ENCODE measurements at regions not wholly inside any gene's neighbourhood (a gene's known extent, or its start where the extent isn't known, plus 50 kb on each side); places are given as distances from the start of the nearest gene placed in this dataset.

- TF ChIP-seq, protein P1, sequence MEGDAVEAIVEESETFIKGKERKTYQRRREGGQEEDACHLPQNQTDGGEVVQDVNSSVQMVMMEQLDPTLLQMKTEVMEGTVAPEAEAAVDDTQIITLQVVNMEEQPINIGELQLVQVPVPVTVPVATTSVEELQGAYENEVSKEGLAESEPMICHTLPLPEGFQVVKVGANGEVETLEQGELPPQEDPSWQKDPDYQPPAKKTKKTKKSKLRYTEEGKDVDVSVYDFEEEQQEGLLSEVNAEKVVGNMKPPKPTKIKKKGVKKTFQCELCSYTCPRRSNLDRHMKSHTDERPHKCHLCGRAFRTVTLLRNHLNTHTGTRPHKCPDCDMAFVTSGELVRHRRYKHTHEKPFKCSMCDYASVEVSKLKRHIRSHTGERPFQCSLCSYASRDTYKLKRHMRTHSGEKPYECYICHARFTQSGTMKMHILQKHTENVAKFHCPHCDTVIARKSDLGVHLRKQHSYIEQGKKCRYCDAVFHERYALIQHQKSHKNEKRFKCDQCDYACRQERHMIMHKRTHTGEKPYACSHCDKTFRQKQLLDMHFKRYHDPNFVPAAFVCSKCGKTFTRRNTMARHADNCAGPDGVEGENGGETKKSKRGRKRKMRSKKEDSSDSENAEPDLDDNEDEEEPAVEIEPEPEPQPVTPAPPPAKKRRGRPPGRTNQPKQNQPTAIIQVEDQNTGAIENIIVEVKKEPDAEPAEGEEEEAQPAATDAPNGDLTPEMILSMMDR (IDR thresholded peaks at IDR 0.05), result no peak
- no peak for TF ChIP-seq TCF7L2 (IDR thresholded peaks at IDR 0.05; ENCODE audit: low read depth, low read length)
- TF ChIP-seq SIN3A (IDR thresholded peaks at IDR 0.05; ENCODE audit: borderline replicate concordance, insufficient read depth, low read depth, low read length), result no peak
- TF ChIP-seq POLR2AphosphoS5 (IDR thresholded peaks at IDR 0.05; ENCODE audit: low read depth, low read length), result no peak
These were observed 497.9 kb upstream of the SGO1 start for GRCh38 chr3:20683910-20684309.

All from Panc1 (cell line).